ENCODE measurements at regions not wholly inside any gene's neighbourhood (a gene's known extent, or its start where the extent isn't known, plus 50 kb on each side); places are given as distances from the start of the nearest gene placed in this dataset.
A peak's percentile ranks its signal among the peaks of the same experiment; 100 is the strongest.

DNA sequence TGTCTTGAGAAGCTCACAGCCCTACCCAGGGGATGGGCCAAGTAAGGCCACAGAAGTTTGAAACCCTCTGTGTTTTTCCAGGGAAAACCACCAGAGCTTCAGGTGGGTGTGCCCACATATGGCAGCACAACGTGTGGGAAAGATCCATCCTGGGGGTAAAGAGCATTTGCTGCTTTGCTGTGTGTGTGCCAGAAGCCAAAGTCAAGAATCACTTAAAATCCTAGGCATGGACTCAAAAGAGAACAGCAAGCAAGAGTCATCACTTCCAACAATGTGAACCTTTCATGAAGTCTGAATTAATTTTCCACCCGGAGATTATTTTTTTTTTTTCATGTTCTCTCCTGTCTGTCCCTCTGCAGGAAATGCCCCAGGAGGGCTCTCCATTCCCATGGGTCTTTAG, 308.2 kb upstream of the SGK1 start:
- intact Hi-C loops (cut with DNase I): no loop called here
- DNase-seq: no peak
- no peak for TF ChIP-seq CTCF (IDR thresholded peaks at IDR 0.05)
- H3K4me3 ChIP-seq: no peak overlapping the region
- H3K27ac ChIP-seq: no peak overlapping the region
- no peaks in the 10 kb centered on the region for H3K4me1 ChIP-seq
- H3K9me3 ChIP-seq: no peaks in the 10 kb centered on the region
- H3K36me3 ChIP-seq: no peaks in the 10 kb centered on the region
- no peaks in the 10 kb centered on the region for H3K27me3 ChIP-seq
- H3K9ac ChIP-seq (ENCODE audit: low read depth in 2 of 2, low read length in 2 of 2): no peak overlapping the region

DNA sequence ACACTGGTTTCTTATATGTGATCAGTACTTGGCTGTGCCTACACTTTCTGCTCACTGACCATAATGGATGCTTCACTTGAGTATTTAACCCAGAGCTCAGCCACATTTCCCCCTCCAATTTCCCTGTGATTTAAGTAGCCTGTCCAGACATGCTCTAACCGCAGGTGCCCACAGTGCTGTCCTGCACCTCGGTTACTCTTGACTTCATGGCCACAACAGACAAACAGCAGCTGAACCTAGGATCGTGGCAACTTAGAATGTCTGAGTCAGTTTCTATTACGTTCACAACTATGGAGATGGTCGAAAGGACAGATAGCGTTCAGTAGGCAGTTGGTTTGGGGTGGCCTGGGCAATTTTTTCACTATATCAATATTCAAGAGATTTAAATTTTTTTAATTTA, 306.9 kb upstream of the SGK1 start:
- no peak for DNase-seq
- Histone ChIP-seq H3K27me3 (no peaks in the 10 kb centered on the region), H3K9ac (ENCODE audit: low read depth in 2 of 2, low read length in 2 of 2) (no peak overlapping the region), H3K27ac (no peak overlapping the region), H3K4me1 (no peaks in the 10 kb centered on the region), H3K36me3 (no peaks in the 10 kb centered on the region), H3K9me3 (no peaks in the 10 kb centered on the region), H3K4me3 (no peak overlapping the region)
- TF ChIP-seq CTCF (IDR thresholded peaks at IDR 0.05): no peak
- intact Hi-C loops (cut with DNase I): no loop called here

- intact Hi-C loops (cut with DNase I): no loop called here
These were observed 305.5 kb upstream of the SGK1 start for GRCh38 chr6:134623401-134623800.

GRCh38 chr6:134622382-134623173, 304.7 kb upstream of the SGK1 start:
- TF ChIP-seq CTCF (IDR thresholded peaks at IDR 0.05): no peak
- no peaks in the 10 kb centered on the region for H3K4me1 ChIP-seq
- H3K36me3 ChIP-seq: no peaks in the 10 kb centered on the region
- H3K9ac ChIP-seq (ENCODE audit: low read depth in 2 of 2, low read length in 2 of 2): no peak overlapping the region
- no peaks in the 10 kb centered on the region for H3K27me3 ChIP-seq
- H3K4me3 ChIP-seq: no peak overlapping the region
- intact Hi-C loops (cut with DNase I): no loop called here
- no peak for DNase-seq
- no peaks in the 10 kb centered on the region for H3K9me3 ChIP-seq
- H3K27ac ChIP-seq: no peak overlapping the region

More at GRCh38 chr6:134623401-134623800, 305.5 kb upstream of the SGK1 start:
- DNase-seq: no peak
- Histone ChIP-seq H3K27ac (no peak overlapping the region), H3K4me1 (no peaks in the 10 kb centered on the region), H3K27me3 (no peaks in the 10 kb centered on the region), H3K4me3 (no peak overlapping the region), H3K36me3 (no peaks in the 10 kb centered on the region), H3K9ac (ENCODE audit: low read depth in 2 of 2, low read length in 2 of 2) (peak overlapping the region in 1 of 2 donors; percentile 4), H3K9me3 (no peaks in the 10 kb centered on the region)
- TF ChIP-seq CTCF (IDR thresholded peaks at IDR 0.05): no peak

GRCh38 chr6:134621858-134622257, 303.9 kb upstream of the SGK1 start:
- no peaks in the 10 kb centered on the region for H3K36me3 ChIP-seq
- H3K9ac ChIP-seq (ENCODE audit: low read depth in 2 of 2, low read length in 2 of 2): no peak overlapping the region
- no peak for DNase-seq
- no peak overlapping the region for H3K27ac ChIP-seq
- H3K27me3 ChIP-seq: no peaks in the 10 kb centered on the region
- TF ChIP-seq CTCF (IDR thresholded peaks at IDR 0.05): no peak
- no peak overlapping the region for H3K4me3 ChIP-seq
- intact Hi-C loops (cut with DNase I): no loop called here
- H3K9me3 ChIP-seq: no peaks in the 10 kb centered on the region
- no peaks in the 10 kb centered on the region for H3K4me1 ChIP-seq

Measured in colonic mucosa (tissue), 4 donors.